ENCODE measurements at regions not wholly inside any gene's neighbourhood (a gene's known extent, or its start where the extent isn't known, plus 50 kb on each side); places are given as distances from the start of the nearest gene placed in this dataset.
A peak's percentile ranks its signal among the peaks of the same experiment; 100 is the strongest.

DNA sequence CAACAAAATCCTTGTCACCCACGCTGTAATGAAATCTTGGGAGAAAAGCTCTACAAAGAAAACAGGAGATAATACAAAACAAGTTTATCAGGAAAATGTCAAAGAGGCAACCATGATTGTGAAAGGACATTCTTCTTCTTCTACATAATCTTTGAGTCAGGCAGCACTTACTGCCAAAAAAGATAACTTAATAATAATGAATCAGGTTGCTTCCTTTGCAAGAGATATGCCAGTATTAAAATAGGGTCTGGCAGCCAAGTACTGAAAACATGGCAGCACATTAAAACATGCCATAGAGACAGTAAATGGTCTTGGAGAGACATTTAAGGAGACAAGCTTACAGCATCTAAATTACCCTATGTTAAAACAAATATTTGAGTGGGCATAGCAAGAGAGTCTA lies 1573.4 kb downstream of the EFNA5 start:
- TF ChIP-seq GATA3 (IDR thresholded peaks at IDR 0.05; ENCODE audit: low read depth, low read length) = no peak
- TF ChIP-seq GATA2 (IDR thresholded peaks at IDR 0.05; ENCODE audit: low read depth, low read length) = no peak

DNA sequence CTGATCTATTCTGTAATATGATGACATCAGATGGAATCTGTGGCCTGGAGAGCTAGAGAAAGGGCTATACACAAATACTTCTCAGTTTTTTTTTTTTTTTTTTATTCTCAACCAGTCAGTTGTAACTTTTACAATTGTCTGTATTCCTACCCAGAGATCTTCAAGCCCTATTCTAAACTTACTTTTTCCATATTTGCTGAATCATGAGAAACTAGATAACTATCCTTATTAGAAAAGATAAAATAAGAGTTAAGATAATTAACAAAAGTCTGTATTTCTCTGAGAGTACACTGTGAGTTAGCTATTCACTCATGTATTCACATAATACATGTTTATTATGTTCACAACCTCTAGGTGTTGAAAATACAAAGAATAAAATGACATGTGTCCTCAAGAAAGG lies 1575.9 kb downstream of the EFNA5 start:
- TF ChIP-seq GATA3 (IDR thresholded peaks at IDR 0.05; ENCODE audit: low read depth, low read length) = no peak
- no peak for TF ChIP-seq GATA2 (IDR thresholded peaks at IDR 0.05; ENCODE audit: low read depth, low read length)

DNA sequence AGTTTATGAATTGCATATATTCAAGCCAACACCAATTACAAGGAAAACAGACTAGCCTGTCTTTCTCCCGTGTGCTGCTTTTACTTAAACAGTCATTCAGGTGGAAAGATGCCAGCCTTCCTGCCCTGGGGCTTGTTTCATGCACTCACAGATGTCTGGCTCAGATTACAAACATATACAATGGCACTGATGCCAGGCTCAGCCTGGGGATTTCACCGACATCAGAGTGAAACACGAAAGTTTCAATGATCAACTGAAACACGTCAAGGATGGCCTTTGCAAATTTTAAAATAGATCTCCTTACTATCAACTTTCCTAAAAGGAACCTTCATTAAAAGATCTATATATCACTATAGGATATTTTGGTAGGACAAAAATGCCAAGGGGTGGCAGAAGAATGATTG lies 1576.5 kb downstream of the EFNA5 start:
- peak; percentile 94 for TF ChIP-seq GATA3 (IDR thresholded peaks at IDR 0.05; ENCODE audit: low read depth, low read length)
- TF ChIP-seq GATA2 (IDR thresholded peaks at IDR 0.05; ENCODE audit: low read depth, low read length) = peak; percentile 98

GRCh38 chr5:106093134-106093533 lies 1577.6 kb downstream of the EFNA5 start:
- TF ChIP-seq GATA2 (IDR thresholded peaks at IDR 0.05; ENCODE audit: low read depth, low read length) (no peak), GATA3 (IDR thresholded peaks at IDR 0.05; ENCODE audit: low read depth, low read length) (no peak)

- TF ChIP-seq GATA2 (IDR thresholded peaks at IDR 0.05; ENCODE audit: low read depth, low read length) = no peak
- TF ChIP-seq GATA3 (IDR thresholded peaks at IDR 0.05; ENCODE audit: low read depth, low read length) = no peak
These were observed 1578.3 kb downstream of the EFNA5 start for GRCh38 chr5:106092455-106092854.

- TF ChIP-seq GATA2 (IDR thresholded peaks at IDR 0.05; ENCODE audit: low read depth, low read length) = no peak
- TF ChIP-seq GATA3 (IDR thresholded peaks at IDR 0.05; ENCODE audit: low read depth, low read length) = no peak
These were observed 1581.7 kb downstream of the EFNA5 start for GRCh38 chr5:106089073-106089472.

- TF ChIP-seq GATA3 (IDR thresholded peaks at IDR 0.05; ENCODE audit: low read depth, low read length) (no peak), GATA2 (IDR thresholded peaks at IDR 0.05; ENCODE audit: low read depth, low read length) (no peak)
These were observed 1582.3 kb downstream of the EFNA5 start for GRCh38 chr5:106088462-106088861.

- TF ChIP-seq GATA3 (IDR thresholded peaks at IDR 0.05; ENCODE audit: low read depth, low read length) (no peak), GATA2 (IDR thresholded peaks at IDR 0.05; ENCODE audit: low read depth, low read length) (no peak)
These were observed 1584.4 kb downstream of the EFNA5 start for GRCh38 chr5:106086352-106086751.

DNA sequence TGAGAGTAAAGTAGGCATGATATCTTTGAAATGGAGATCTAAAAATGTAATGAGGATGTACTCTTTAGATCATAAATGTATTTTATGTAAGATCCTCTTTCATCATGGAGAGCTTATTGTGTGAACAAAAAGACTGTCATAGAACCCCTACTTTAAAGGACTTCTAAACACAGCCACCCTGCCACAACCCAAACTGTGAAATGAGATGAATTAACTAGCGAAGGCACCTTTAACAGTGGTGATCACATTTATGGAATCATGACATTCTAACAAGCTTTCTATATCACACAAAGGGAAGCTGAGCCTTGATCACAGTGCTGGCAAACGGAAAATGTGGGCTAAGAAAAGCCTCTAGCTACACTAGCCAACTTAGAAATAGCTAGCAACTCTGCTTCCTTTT lies 1585.2 kb downstream of the EFNA5 start:
- no peak for TF ChIP-seq GATA3 (IDR thresholded peaks at IDR 0.05; ENCODE audit: low read depth, low read length)
- no peak for TF ChIP-seq GATA2 (IDR thresholded peaks at IDR 0.05; ENCODE audit: low read depth, low read length)

DNA sequence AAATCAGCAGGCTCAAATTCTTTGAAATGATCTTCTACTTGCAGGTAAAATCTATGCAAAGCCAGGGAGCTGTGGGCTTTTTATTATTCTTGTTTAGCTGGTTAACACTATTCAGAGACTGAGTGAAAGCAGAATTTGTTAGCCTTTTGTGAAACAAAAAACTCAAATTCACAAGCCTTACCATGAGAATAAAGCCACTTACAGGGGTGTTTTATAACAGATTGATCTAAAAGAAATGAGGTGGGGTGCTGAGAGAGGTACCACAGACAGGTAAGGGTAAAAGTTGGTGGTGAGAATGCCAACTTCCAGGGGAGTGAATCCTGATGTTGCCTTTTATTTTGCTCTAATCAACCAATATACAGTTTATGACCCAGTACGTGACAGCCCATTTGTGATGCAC lies 1585.6 kb downstream of the EFNA5 start:
- TF ChIP-seq GATA2 (IDR thresholded peaks at IDR 0.05; ENCODE audit: low read depth, low read length) (no peak), GATA3 (IDR thresholded peaks at IDR 0.05; ENCODE audit: low read depth, low read length) (no peak)

DNA sequence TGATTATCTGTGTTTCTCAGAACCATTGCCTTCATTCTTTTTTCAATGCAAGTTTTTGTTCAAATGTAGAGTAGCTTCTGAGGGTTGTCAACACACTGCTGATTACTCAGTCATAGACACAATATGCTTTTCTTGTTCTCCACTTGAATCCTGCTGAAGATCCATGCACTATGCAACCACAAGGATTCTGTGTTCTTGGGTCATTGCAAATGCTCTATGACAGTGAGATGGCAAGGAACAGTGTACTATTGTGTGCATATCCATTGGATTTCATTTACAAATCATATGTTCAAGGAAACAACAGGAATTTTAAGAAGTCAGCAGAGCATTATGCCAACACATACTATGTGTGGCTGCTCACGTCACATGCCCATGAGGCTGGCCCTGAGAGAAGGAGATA lies 1590.2 kb downstream of the EFNA5 start:
- no peak for TF ChIP-seq GATA3 (IDR thresholded peaks at IDR 0.05; ENCODE audit: low read depth, low read length)
- TF ChIP-seq GATA2 (IDR thresholded peaks at IDR 0.05; ENCODE audit: low read depth, low read length) = no peak

DNA sequence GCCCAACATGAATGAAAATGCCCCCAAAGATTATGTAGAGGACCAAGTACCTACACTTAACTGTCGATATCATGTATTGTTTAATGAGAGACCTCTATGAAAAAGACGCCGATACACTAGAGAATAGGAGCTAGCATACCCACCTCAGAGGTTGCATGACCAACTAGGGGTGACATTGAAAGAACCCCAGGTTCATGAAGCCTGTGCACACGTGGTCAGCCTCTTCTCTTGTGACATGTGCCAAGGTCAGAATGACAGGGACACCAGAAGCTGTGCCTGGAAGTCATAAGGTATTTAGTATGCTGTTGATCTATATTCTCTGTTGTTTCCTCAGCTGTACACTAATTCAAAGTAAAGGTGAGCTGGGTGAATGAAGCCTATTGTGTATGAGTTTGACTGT lies 1594.1 kb downstream of the EFNA5 start:
- TF ChIP-seq GATA2 (IDR thresholded peaks at IDR 0.05; ENCODE audit: low read depth, low read length) (no peak), GATA3 (IDR thresholded peaks at IDR 0.05; ENCODE audit: low read depth, low read length) (no peak)

- TF ChIP-seq GATA2 (IDR thresholded peaks at IDR 0.05; ENCODE audit: low read depth, low read length) (no peak), GATA3 (IDR thresholded peaks at IDR 0.05; ENCODE audit: low read depth, low read length) (no peak)
These were observed 1598.5 kb downstream of the EFNA5 start for GRCh38 chr5:106072208-106072607.

- TF ChIP-seq GATA2 (IDR thresholded peaks at IDR 0.05; ENCODE audit: low read depth, low read length) (no peak), GATA3 (IDR thresholded peaks at IDR 0.05; ENCODE audit: low read depth, low read length) (no peak)
These were observed 1623.4 kb downstream of the EFNA5 start for GRCh38 chr5:106047341-106047740.

- TF ChIP-seq GATA3 (IDR thresholded peaks at IDR 0.05; ENCODE audit: low read depth, low read length) (no peak), GATA2 (IDR thresholded peaks at IDR 0.05; ENCODE audit: low read depth, low read length) (no peak)
These were observed 1642.4 kb downstream of the EFNA5 start for GRCh38 chr5:106028314-106028713.

- no peak for TF ChIP-seq GATA3 (IDR thresholded peaks at IDR 0.05; ENCODE audit: low read depth, low read length)
- TF ChIP-seq GATA2 (IDR thresholded peaks at IDR 0.05; ENCODE audit: low read depth, low read length) = no peak
These were observed 1649.8 kb downstream of the EFNA5 start for GRCh38 chr5:106020894-106021293.
